HCT116 (cell line): ENCODE measurements at regions not wholly inside any gene's neighbourhood (a gene's known extent, or its start where the extent isn't known, plus 50 kb on each side); places are given as distances from the start of the nearest gene placed in this dataset.

Experiments
- ATAC-seq: fragments of 200-7000 bp; cut with Tn5 transposase; 2 replicates; pipeline ENCODE4 v1.9.1; 2020; ENCODE audit warnings: mild to moderate bottlenecking, moderate library complexity
- BruUV-seq: library from RNA; stranded (reverse); fragments of 400-500 nt; replicated peaks from 2 replicates; lab custom pipeline; 2021; lab: Mats Ljungman, UMichigan
- CTCF ChIA-PET: fragments of 300-600 bp; sonication (Branson Sonifier 250); formaldehyde crosslinking; loops from one replicate; lab custom pipeline; 2021; ENCODE audit warnings: antibody characterized with exemption; lab: Charles Lee
- POLR2A ChIA-PET: fragments of 300-600, 350-600 bp; sonication (Branson Sonifier 250); formaldehyde crosslinking; loops from one replicate; lab custom pipeline; 2021; ENCODE audit warnings: antibody characterized with exemption; lab: Charles Lee
- RAD21 ChIA-PET, 2 experiments: fragments of 300-600 bp; sonication (Branson Sonifier 250); formaldehyde crosslinking; loops; one replicate each; lab custom pipeline; 2023; ENCODE audit warnings: low total read pairs in 2 of 2; ENCODE audit not compliant: uncharacterized antibody in 2 of 2, unreplicated experiment in 2 of 2, low non-redundant PET in 1 of 2; lab: Charles Lee
- DNase-seq: peaks from one replicate; pipeline ENCODE4 v3.0.0-alpha.2; 2010; ENCODE audit warnings: low read depth, low spot score
- H2AFZ ChIP-seq: fragments of 200-600 bp; shearing (Covaris generic), sonication (generic); 2 replicates; pipeline ENCODE4 v1.6.1; 2017; ENCODE audit warnings: low read depth, mixed run types, mixed read lengths, antibody characterized with exemption, low read length; ENCODE audit not compliant: poor library complexity, severe bottlenecking
- H3K27ac ChIP-seq: 2 replicates; pipeline ENCODE4 v1.5.1; 2012; ENCODE audit warnings: low read depth, low read length
- H3K27me3 ChIP-seq: fragments of 200-600 bp; sonication (generic); 2 replicates; pipeline ENCODE4 v1.6.1; 2016; ENCODE audit warnings: mixed run types, low read length, mixed read lengths; ENCODE audit not compliant: insufficient read depth
- H3K36me3 ChIP-seq, 2 experiments: fragments of 200-500 bp in 1 of 2; fragments of 200-600 bp in 1 of 2; sonication (Bioruptor generic) in 1 of 2; sonication (generic) in 1 of 2; 2 replicates each; pipeline versions ENCODE4 v1.5.1 to v1.6.1; 2014 to 2016; ENCODE audit warnings: low read length in 2 of 2, inconsistent platforms in 1 of 2, mixed read lengths in 1 of 2, mixed run types in 1 of 2; ENCODE audit not compliant: insufficient read depth in 2 of 2, control insufficient read depth in 1 of 2
- H3K4me1 ChIP-seq, 2 experiments: fragments of 200-600 bp in 1 of 2; sonication (generic) in 1 of 2; 2 replicates each; pipeline versions ENCODE4 v1.5.1 to v1.6.1; 2012 to 2017; ENCODE audit warnings: low read length in 2 of 2, inconsistent platforms in 1 of 2, mild to moderate bottlenecking in 1 of 2, mixed read lengths in 1 of 2, mixed run types in 1 of 2, moderate library complexity in 1 of 2; ENCODE audit not compliant: insufficient read depth in 2 of 2, control insufficient read depth in 1 of 2
- H3K4me2 ChIP-seq: fragments of 200-600 bp; sonication (generic); 2 replicates; pipeline ENCODE4 v1.6.1; 2017; ENCODE audit warnings: mixed run types, low read length, mixed read lengths
- H3K4me3 ChIP-seq, 2 experiments: fragments of 200-600 bp in 1 of 2; sonication (generic) in 1 of 2; replicated peaks in 1 of 2; 2 replicates each; pipeline ENCODE4 v1.5.1; 2011 to 2016; ENCODE audit warnings: low read length in 2 of 2, control low read depth in 1 of 2, low read depth in 1 of 2, mild to moderate bottlenecking in 1 of 2, mixed read lengths in 1 of 2, mixed run types in 1 of 2
- H3K79me2 ChIP-seq: fragments of 200-600 bp; sonication (generic); 2 replicates; pipeline ENCODE4 v1.6.1; 2017; ENCODE audit warnings: mild to moderate bottlenecking, mixed run types, low read length, moderate library complexity, mixed read lengths; ENCODE audit not compliant: insufficient read depth
- H3K9ac ChIP-seq: fragments of 200-600 bp; sonication (generic); 2 replicates; pipeline ENCODE4 v1.6.1; 2016; ENCODE audit warnings: low read length, mixed read lengths
- H3K9me2 ChIP-seq: fragments of 200-600 bp; sonication (generic), shearing (Covaris generic); 2 replicates; pipeline ENCODE4 v1.6.1; 2017; ENCODE audit warnings: mixed run types, mild to moderate bottlenecking, moderate library complexity; ENCODE audit not compliant: insufficient read depth
- H3K9me3 ChIP-seq, 2 experiments: fragments of 200-500 bp in 1 of 2; fragments of 200-600 bp in 1 of 2; sonication (Bioruptor generic) in 1 of 2; sonication (generic) in 1 of 2; 2 replicates each; pipeline ENCODE4 v1.6.1; 2014 to 2017; ENCODE audit warnings: low read length in 2 of 2, mixed read lengths in 2 of 2, inconsistent platforms in 1 of 2, low read depth in 1 of 2, mild to moderate bottlenecking in 1 of 2, mixed run types in 1 of 2, moderate library complexity in 1 of 2; ENCODE audit not compliant: control insufficient read depth in 1 of 2, insufficient read depth in 1 of 2
- H4K20me1 ChIP-seq: fragments of 200-600 bp; sonication (generic), shearing (Covaris generic); 2 replicates; pipeline ENCODE4 v1.6.1; 2017; ENCODE audit warnings: mixed run types, mild to moderate bottlenecking, moderate library complexity; ENCODE audit not compliant: insufficient read depth
- CBX3 ChIP-seq: IDR thresholded peaks from 2 replicates; pipeline ENCODE4 v1.6.1; 2012; ENCODE audit warnings: low read depth
- CTCF ChIP-seq, 3 experiments: fragments of 200-600 bp in 1 of 3; sonication (generic) in 1 of 3; IDR thresholded peaks in 2 of 3; conservative IDR thresholded peaks in 1 of 3; 2 replicates each; pipeline ENCODE4 v1.5.1; 2012 to 2017; ENCODE audit warnings: low read depth in 2 of 3, low read length in 2 of 3, antibody characterized with exemption in 1 of 3, borderline replicate concordance in 1 of 3, control low read depth in 1 of 3, mild to moderate bottlenecking in 1 of 3, mixed read lengths in 1 of 3, mixed run types in 1 of 3, moderate library complexity in 1 of 3; ENCODE audit not compliant: insufficient read depth in 1 of 3
- ELF1 ChIP-seq: IDR thresholded peaks from 2 replicates; pipeline ENCODE4 v1.6.1; 2012; ENCODE audit warnings: low read depth, borderline replicate concordance
- EZH2 ChIP-seq: fragments of 200-600 bp; sonication (generic); IDR thresholded peaks from 2 replicates; pipeline ENCODE4 v1.6.1; 2017; ENCODE audit warnings: antibody characterized with exemption, mixed run types
- EZH2phosphoT487 ChIP-seq: fragments of 200-600 bp; IDR thresholded peaks from 2 replicates; pipeline ENCODE4 v1.6.1; 2018; ENCODE audit warnings: antibody characterized with exemption, borderline replicate concordance
- JUND ChIP-seq: IDR thresholded peaks from 2 replicates; pipeline ENCODE4 v1.6.1; 2012
- POLR2AphosphoS5 ChIP-seq: IDR thresholded peaks from 2 replicates; pipeline ENCODE4 v1.6.1; 2011; ENCODE audit warnings: mild to moderate bottlenecking, low read depth, low read length, moderate library complexity
- SIN3A ChIP-seq: IDR thresholded peaks from 2 replicates; pipeline ENCODE4 v1.6.1; 2012; ENCODE audit warnings: low read depth
- SP1 ChIP-seq: IDR thresholded peaks from 2 replicates; pipeline ENCODE4 v1.6.1; 2012; ENCODE audit warnings: low read depth
- TCF7L2 ChIP-seq: IDR thresholded peaks from 2 replicates; pipeline ENCODE4 v1.7.0; 2011; ENCODE audit warnings: borderline replicate concordance, inconsistent platforms; ENCODE audit not compliant: insufficient read depth, insufficient read length; ENCODE audit errors: extremely low read depth
- YY1 ChIP-seq: IDR thresholded peaks from 2 replicates; pipeline ENCODE4 v1.6.1; 2011; ENCODE audit warnings: low read length, low read depth, moderate library complexity, mild to moderate bottlenecking; ENCODE audit not compliant: insufficient replicate concordance; ENCODE audit errors: extremely low read depth
- ZFX ChIP-seq: fragments of 450-650 bp; IDR thresholded peaks from 2 replicates; pipeline ENCODE4 v1.6.1; 2017
- intact Hi-C: fragments of 100-400 bp; cut with micrococcal nuclease; formaldehyde crosslinking; loops from 2 replicates; pipeline ENCODE4 v1.10.0; 2022
- TF ChIP-seq, protein P1 (sequence below): IDR thresholded peaks from 2 replicates; pipeline ENCODE4 v1.6.1; 2012; ENCODE audit warnings: low read depth
- TF ChIP-seq, protein P2 (sequence below): IDR thresholded peaks from 2 replicates; pipeline ENCODE4 v1.6.1; 2012

DNA sequence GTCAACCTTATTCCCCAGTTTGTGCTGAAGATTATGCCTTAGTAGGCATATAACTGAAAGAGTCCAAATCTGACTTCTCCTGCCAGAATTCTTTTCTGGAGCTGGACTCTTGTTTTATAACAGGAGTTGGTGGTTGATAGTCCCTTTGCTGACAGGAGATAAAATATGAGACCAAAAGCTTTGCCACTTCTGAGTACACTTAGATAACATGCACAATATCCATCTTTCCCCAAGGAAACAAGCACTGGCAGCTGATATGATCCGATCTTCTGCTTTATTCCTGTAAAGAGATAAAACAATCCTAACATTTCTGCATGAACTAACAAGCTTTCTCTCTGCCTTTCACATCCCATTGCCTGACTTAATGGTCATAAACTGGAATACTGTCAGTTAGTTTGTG lies 1265.4 kb upstream of the ADGRB3 start:
- ATAC-seq, result no peak
- no peak overlapping the region for H3K9ac ChIP-seq
- H3K27me3 ChIP-seq, result no peaks in the 10 kb centered on the region
- DNase-seq, result no peak
- H4K20me1 ChIP-seq, result no peaks in the 10 kb centered on the region
- ChIA-PET RAD21 (no interaction called here), POLR2A (no interaction called here), CTCF (no interaction called here)
- no peaks in the 10 kb centered on the region for H3K36me3 ChIP-seq
- H3K4me2 ChIP-seq, result no peak overlapping the region
- no peaks in the 10 kb centered on the region for H3K4me1 ChIP-seq
- no peak overlapping the region for H3K27ac ChIP-seq
- intact Hi-C loops, result no loop called here
- H3K79me2 ChIP-seq, result no peaks in the 10 kb centered on the region
- H3K9me3 ChIP-seq, result peaks cover 0 to 10% of the 10 kb centered on the region in 2 experiments; a peak in 3 of 4 replicates
- TF ChIP-seq TCF7L2 (no peak), ZFX (no peak), YY1 (no peak), CTCF (IDR thresholded peaks at IDR 0.05 in 2 of 3, conservative IDR thresholded peaks at IDR 0.05 in 1 of 3; ENCODE audit: borderline replicate concordance in 1 of 3, insufficient read depth in 1 of 3, low read depth in 2 of 3, low read length in 2 of 3) (no peak), ELF1 (no peak), SIN3A (no peak)
- no peak overlapping the region for H3K4me3 ChIP-seq
- no peaks in the 10 kb centered on the region for H3K9me2 ChIP-seq
- H2AFZ ChIP-seq, result no peak overlapping the region
- BruUV-seq, result no TSS peak

- H3K27ac ChIP-seq, result no peak overlapping the region
- H3K4me3 ChIP-seq, result no peak overlapping the region
- CTCF ChIA-PET, result no interaction called here
- H3K27me3 ChIP-seq, result no peaks in the 10 kb centered on the region
- H3K9me2 ChIP-seq, result no peaks in the 10 kb centered on the region
- POLR2A ChIA-PET, result no interaction called here
- no peaks in the 10 kb centered on the region for H3K4me1 ChIP-seq
- H4K20me1 ChIP-seq, result no peaks in the 10 kb centered on the region
- H2AFZ ChIP-seq, result no peak overlapping the region
- no peak overlapping the region for H3K4me2 ChIP-seq
- BruUV-seq, result no TSS peak
- H3K36me3 ChIP-seq, result no peaks in the 10 kb centered on the region
- peaks cover 4 to 11% of the 10 kb centered on the region in 2 experiments; a peak in 2 of 4 replicates for H3K9me3 ChIP-seq
- no peak overlapping the region for H3K9ac ChIP-seq
- H3K79me2 ChIP-seq, result no peaks in the 10 kb centered on the region
- RAD21 ChIA-PET, result no interaction called here
- ATAC-seq (no peak), DNase-seq (no peak)
- no peak for TF ChIP-seq EZH2phosphoT487
- TF ChIP-seq TCF7L2, result no peak
- TF ChIP-seq ELF1, result no peak
- no peak for TF ChIP-seq CBX3
- TF ChIP-seq POLR2AphosphoS5, result no peak
- TF ChIP-seq, protein P1, sequence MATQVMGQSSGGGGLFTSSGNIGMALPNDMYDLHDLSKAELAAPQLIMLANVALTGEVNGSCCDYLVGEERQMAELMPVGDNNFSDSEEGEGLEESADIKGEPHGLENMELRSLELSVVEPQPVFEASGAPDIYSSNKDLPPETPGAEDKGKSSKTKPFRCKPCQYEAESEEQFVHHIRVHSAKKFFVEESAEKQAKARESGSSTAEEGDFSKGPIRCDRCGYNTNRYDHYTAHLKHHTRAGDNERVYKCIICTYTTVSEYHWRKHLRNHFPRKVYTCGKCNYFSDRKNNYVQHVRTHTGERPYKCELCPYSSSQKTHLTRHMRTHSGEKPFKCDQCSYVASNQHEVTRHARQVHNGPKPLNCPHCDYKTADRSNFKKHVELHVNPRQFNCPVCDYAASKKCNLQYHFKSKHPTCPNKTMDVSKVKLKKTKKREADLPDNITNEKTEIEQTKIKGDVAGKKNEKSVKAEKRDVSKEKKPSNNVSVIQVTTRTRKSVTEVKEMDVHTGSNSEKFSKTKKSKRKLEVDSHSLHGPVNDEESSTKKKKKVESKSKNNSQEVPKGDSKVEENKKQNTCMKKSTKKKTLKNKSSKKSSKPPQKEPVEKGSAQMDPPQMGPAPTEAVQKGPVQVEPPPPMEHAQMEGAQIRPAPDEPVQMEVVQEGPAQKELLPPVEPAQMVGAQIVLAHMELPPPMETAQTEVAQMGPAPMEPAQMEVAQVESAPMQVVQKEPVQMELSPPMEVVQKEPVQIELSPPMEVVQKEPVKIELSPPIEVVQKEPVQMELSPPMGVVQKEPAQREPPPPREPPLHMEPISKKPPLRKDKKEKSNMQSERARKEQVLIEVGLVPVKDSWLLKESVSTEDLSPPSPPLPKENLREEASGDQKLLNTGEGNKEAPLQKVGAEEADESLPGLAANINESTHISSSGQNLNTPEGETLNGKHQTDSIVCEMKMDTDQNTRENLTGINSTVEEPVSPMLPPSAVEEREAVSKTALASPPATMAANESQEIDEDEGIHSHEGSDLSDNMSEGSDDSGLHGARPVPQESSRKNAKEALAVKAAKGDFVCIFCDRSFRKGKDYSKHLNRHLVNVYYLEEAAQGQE, result no peak
- TF ChIP-seq, protein P2, sequence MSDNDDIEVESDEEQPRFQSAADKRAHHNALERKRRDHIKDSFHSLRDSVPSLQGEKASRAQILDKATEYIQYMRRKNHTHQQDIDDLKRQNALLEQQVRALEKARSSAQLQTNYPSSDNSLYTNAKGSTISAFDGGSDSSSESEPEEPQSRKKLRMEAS, result no peak
- no peak for TF ChIP-seq EZH2
- TF ChIP-seq JUND, result no peak
- no peak for TF ChIP-seq SIN3A
- no peak for TF ChIP-seq YY1
- no peak for TF ChIP-seq SP1
- intact Hi-C loops, result no loop called here
These were observed 1272.1 kb upstream of the ADGRB3 start for GRCh38 chr6:67362976-67363375.
